ENCODE measurements at regions not wholly inside any gene's neighbourhood (a gene's known extent, or its start where the extent isn't known, plus 50 kb on each side); places are given as distances from the start of the nearest gene placed in this dataset.

- H3K27ac Mint-ChIP-seq = no peak overlapping the region
- peaks cover 1% of the 10 kb centered on the region for H3K36me3 Mint-ChIP-seq
- CTCF ChIA-PET = no interaction called here
- DNase-seq (no peak), ATAC-seq (no peak)
- no peak overlapping the region for H3K4me3 Mint-ChIP-seq
- no peaks in the 10 kb centered on the region for H3K27me3 Mint-ChIP-seq
- H3K9me3 Mint-ChIP-seq (ENCODE audit: low read depth) = peaks cover 2% of the 10 kb centered on the region
- H3K4me1 Mint-ChIP-seq = peaks cover 7% of the 10 kb centered on the region
These were observed 272.5 kb upstream of the TGFBR2 start for GRCh38 chr3:30333903-30334302.

- CTCF ChIA-PET = interaction anchor here (1.3 kb wide), 1 partner anchor 327 kb away, joined by 3 read pairs; no protein-coding TSS in a partner anchor
- ATAC-seq = no peak
- Mint-ChIP-seq H3K36me3 (peaks cover 13% of the 10 kb centered on the region), H3K27ac (no peak overlapping the region), H3K9me3 (ENCODE audit: low read depth) (peaks cover 2% of the 10 kb centered on the region), H3K27me3 (peaks cover 2% of the 10 kb centered on the region), H3K4me3 (no peak overlapping the region), H3K4me1 (peaks cover 8% of the 10 kb centered on the region)
- DNase-seq = no peak
These were observed 265.9 kb upstream of the TGFBR2 start for GRCh38 chr3:30340500-30340899.

GRCh38 chr3:30341079-30341478 lies 265.3 kb upstream of the TGFBR2 start:
- H3K27ac Mint-ChIP-seq = no peak overlapping the region
- no peak for ATAC-seq
- H3K4me1 Mint-ChIP-seq = peaks cover 14% of the 10 kb centered on the region
- CTCF ChIA-PET = interaction anchor here (1.3 kb wide), 1 partner anchor 326 kb away, joined by 3 read pairs; no protein-coding TSS in a partner anchor
- peaks cover 2% of the 10 kb centered on the region for H3K9me3 Mint-ChIP-seq (ENCODE audit: low read depth)
- H3K36me3 Mint-ChIP-seq = peaks cover 19% of the 10 kb centered on the region
- H3K4me3 Mint-ChIP-seq = no peak overlapping the region
- no peak for DNase-seq
- H3K27me3 Mint-ChIP-seq = peaks cover 2% of the 10 kb centered on the region

- no peak overlapping the region for H3K4me3 Mint-ChIP-seq
- peaks cover 21% of the 10 kb centered on the region for H3K4me1 Mint-ChIP-seq
- peaks cover 23% of the 10 kb centered on the region for H3K36me3 Mint-ChIP-seq
- CTCF ChIA-PET = no interaction called here
- peaks cover 2% of the 10 kb centered on the region for H3K9me3 Mint-ChIP-seq (ENCODE audit: low read depth)
- no peak overlapping the region for H3K27ac Mint-ChIP-seq
- DNase-seq (no peak), ATAC-seq (no peak)
- peaks cover 2% of the 10 kb centered on the region for H3K27me3 Mint-ChIP-seq
These were observed 264.6 kb upstream of the TGFBR2 start for GRCh38 chr3:30341851-30342250.

- Mint-ChIP-seq H3K27ac (no peak overlapping the region), H3K4me1 (peaks cover 28% of the 10 kb centered on the region), H3K4me3 (no peak overlapping the region), H3K27me3 (peaks cover 2% of the 10 kb centered on the region), H3K36me3 (peaks cover 25% of the 10 kb centered on the region), H3K9me3 (ENCODE audit: low read depth) (peaks cover 2% of the 10 kb centered on the region)
- ATAC-seq (no peak), DNase-seq (no peak)
- CTCF ChIA-PET = no interaction called here
These were observed 263.9 kb upstream of the TGFBR2 start for GRCh38 chr3:30342318-30343060.

GRCh38 chr3:30343067-30343831 lies 263.2 kb upstream of the TGFBR2 start:
- H3K27ac Mint-ChIP-seq = no peak overlapping the region
- peaks cover 26% of the 10 kb centered on the region for H3K36me3 Mint-ChIP-seq
- no peak for DNase-seq
- CTCF ChIA-PET = no interaction called here
- no peak overlapping the region for H3K4me3 Mint-ChIP-seq
- ATAC-seq = no peak
- H3K9me3 Mint-ChIP-seq (ENCODE audit: low read depth) = no peaks in the 10 kb centered on the region
- H3K27me3 Mint-ChIP-seq = peaks cover 2% of the 10 kb centered on the region
- peaks cover 35% of the 10 kb centered on the region for H3K4me1 Mint-ChIP-seq

- Mint-ChIP-seq H3K4me1 (peaks cover 42% of the 10 kb centered on the region), H3K27ac (no peak overlapping the region), H3K9me3 (ENCODE audit: low read depth) (no peaks in the 10 kb centered on the region), H3K4me3 (no peak overlapping the region), H3K27me3 (peaks cover 2% of the 10 kb centered on the region), H3K36me3 (peaks cover 26% of the 10 kb centered on the region)
- no peak for DNase-seq
- no peak for ATAC-seq
- CTCF ChIA-PET = no interaction called here
These were observed 262.5 kb upstream of the TGFBR2 start for GRCh38 chr3:30343861-30344260.

- CTCF ChIA-PET = no interaction called here
- Mint-ChIP-seq H3K27ac (no peak overlapping the region), H3K4me3 (no peak overlapping the region), H3K9me3 (ENCODE audit: low read depth) (no peaks in the 10 kb centered on the region), H3K27me3 (peaks cover 4% of the 10 kb centered on the region), H3K4me1 (peaks cover 46% of the 10 kb centered on the region), H3K36me3 (peaks cover 29% of the 10 kb centered on the region)
- ATAC-seq = no peak
- no peak for DNase-seq
These were observed 262.1 kb upstream of the TGFBR2 start for GRCh38 chr3:30344288-30344687.

- CTCF ChIA-PET = no interaction called here
- Mint-ChIP-seq H3K4me1 (peaks cover 69% of the 10 kb centered on the region), H3K36me3 (peaks cover 46% of the 10 kb centered on the region), H3K27ac (peak overlapping the region; percentile 90), H3K9me3 (ENCODE audit: low read depth) (no peaks in the 10 kb centered on the region), H3K4me3 (no peak overlapping the region), H3K27me3 (peaks cover 16% of the 10 kb centered on the region)
- DNase-seq (no peak), ATAC-seq (no peak)
These were observed 259.5 kb upstream of the TGFBR2 start for GRCh38 chr3:30346933-30347320.

GRCh38 chr3:30347679-30348216 lies 258.7 kb upstream of the TGFBR2 start:
- peaks cover 23% of the 10 kb centered on the region for H3K27me3 Mint-ChIP-seq
- H3K9me3 Mint-ChIP-seq (ENCODE audit: low read depth) = no peaks in the 10 kb centered on the region
- DNase-seq (peak; percentile 78), ATAC-seq (peak; percentile 98)
- peaks cover 50% of the 10 kb centered on the region for H3K36me3 Mint-ChIP-seq
- peak overlapping the region; percentile 25 for H3K4me3 Mint-ChIP-seq
- peaks cover 74% of the 10 kb centered on the region for H3K4me1 Mint-ChIP-seq
- CTCF ChIA-PET = interaction anchor here (0.7 to 1.4 kb wide), 4 partner anchors 283 to 315 kb away, joined by 3 to 4 read pairs (median 4); no protein-coding TSS in a partner anchor
- H3K27ac Mint-ChIP-seq = peak overlapping the region; percentile 90

GRCh38 chr3:30349507-30349906 lies 256.9 kb upstream of the TGFBR2 start:
- H3K27ac Mint-ChIP-seq = no peak overlapping the region
- CTCF ChIA-PET = no interaction called here
- H3K4me3 Mint-ChIP-seq = no peak overlapping the region

GRCh38 chr3:30350011-30350410 lies 256.4 kb upstream of the TGFBR2 start:
- Mint-ChIP-seq H3K27ac (no peak overlapping the region), H3K36me3 (peaks cover 51% of the 10 kb centered on the region), H3K4me3 (no peak overlapping the region), H3K27me3 (peaks cover 23% of the 10 kb centered on the region), H3K4me1 (peaks cover 92% of the 10 kb centered on the region), H3K9me3 (ENCODE audit: low read depth) (no peaks in the 10 kb centered on the region)
- CTCF ChIA-PET = no interaction called here
- ATAC-seq = no peak
- DNase-seq = no peak

More at GRCh38 chr3:30349507-30349906, 256.9 kb upstream of the TGFBR2 start:
- no peaks in the 10 kb centered on the region for H3K9me3 Mint-ChIP-seq (ENCODE audit: low read depth)
- ATAC-seq = no peak
- no peak for DNase-seq
- peaks cover 51% of the 10 kb centered on the region for H3K36me3 Mint-ChIP-seq
- H3K4me1 Mint-ChIP-seq = peaks cover 88% of the 10 kb centered on the region
- peaks cover 23% of the 10 kb centered on the region for H3K27me3 Mint-ChIP-seq

GRCh38 chr3:30350901-30351300 lies 255.5 kb upstream of the TGFBR2 start:
- ATAC-seq (no peak), DNase-seq (no peak)
- H3K4me3 Mint-ChIP-seq = no peak overlapping the region
- peaks cover 93% of the 10 kb centered on the region for H3K4me1 Mint-ChIP-seq
- no peak overlapping the region for H3K27ac Mint-ChIP-seq
- no peaks in the 10 kb centered on the region for H3K9me3 Mint-ChIP-seq (ENCODE audit: low read depth)
- CTCF ChIA-PET = no interaction called here
- H3K36me3 Mint-ChIP-seq = peaks cover 44% of the 10 kb centered on the region
- H3K27me3 Mint-ChIP-seq = peaks cover 28% of the 10 kb centered on the region
